Hippocampal formation (tissue), 2 donors: ENCODE measurements at regions not wholly inside any gene's neighbourhood (a gene's known extent, or its start where the extent isn't known, plus 50 kb on each side); places are given as distances from the start of the nearest gene placed in this dataset.
"Not testable (repeated sequence)": the region's sequence is repeated elsewhere in the genome, so short reads cannot be mapped to it uniquely, and the experiment has no call there.

Experiments
- DNase-seq, 2 donors: peaks; one replicate each; lab custom pipeline; 2025; lab: John Stamatoyannopoulos, UW

DNA sequence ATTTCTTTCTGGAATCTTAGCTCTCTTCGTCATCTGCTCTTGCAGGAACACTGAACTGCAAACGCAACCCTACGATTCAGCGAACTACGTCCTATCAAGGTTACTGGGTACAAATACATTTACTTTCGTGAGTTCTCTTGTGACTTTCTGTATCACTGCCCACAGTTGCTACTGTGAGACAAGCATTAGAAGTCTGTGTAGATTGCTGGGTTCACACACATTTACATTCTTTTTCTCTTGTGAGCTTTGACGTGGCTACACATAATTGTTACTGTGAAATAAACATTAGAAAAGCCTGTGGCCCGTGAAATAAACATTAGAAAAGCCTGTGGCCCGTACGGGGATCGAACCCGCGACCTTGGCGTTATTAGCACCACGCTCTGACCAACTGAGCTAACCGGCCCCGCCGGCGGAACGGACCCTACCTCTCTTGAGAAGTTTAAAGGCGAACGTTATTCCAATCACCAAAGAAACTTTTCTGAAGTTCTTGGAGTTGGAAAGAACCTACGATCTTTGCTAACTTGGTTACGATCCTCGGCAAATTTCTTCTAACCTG lies 61.2 kb upstream of the ZNF322 start:
- DNase-seq = not testable (repeated sequence)

- DNase-seq = not testable (repeated sequence)
Observed at GRCh38 chr6:26730019-26730766, 70.6 kb upstream of the ZNF322 start.

- not testable (repeated sequence) for DNase-seq
Observed at GRCh38 chr6:26734776-26735472, 75.4 kb upstream of the ZNF322 start.

DNA sequence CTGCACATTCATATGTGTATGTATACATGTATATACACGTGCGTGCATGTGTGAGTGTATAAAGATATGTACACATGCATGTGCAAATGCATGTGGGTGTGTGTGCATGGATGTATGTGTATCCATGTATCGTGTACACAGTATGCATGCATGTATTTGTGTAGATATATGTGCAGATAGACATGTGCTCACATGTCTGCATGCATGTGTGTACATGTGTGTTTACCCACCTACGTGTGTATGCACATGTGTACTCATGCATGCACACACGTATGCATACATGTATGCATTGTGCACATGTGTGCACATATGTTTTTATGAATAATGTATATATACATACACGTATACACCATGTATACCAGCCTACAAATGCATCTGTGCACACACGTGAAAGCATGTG lies 80.3 kb upstream of the ZNF322 start:
- no peak for DNase-seq

DNA sequence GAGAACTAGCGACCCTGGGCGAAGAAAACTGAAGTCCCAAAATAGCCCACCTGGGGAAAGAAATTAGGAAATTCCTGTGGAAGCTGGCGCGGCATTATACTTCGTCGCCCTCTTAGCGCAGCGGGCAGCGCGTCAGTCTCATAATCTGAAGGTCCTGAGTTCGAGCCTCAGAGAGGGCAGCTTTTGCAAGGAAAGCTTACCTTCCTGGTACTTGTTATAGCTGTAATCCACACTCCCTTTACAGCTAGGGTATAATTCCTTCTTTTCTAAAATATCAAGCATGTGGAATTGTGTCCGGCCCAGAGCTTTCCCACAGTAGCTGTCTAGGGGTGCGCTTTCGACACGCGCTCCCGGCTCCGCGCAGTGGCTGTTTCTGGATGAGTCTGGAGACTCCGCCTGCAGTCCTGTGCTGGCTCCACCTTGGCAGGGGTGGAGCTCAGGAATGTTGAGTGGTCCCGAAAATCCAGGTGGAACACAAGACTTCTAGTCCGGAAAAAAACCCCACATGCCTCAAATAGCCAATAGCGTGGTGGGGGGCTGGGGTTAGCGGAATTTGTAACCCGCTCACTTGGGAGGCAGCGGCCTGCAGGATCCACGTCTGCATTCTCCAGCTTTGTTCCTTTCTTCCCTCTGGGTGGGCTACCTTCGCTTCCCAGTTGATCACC lies 83.7 kb upstream of the ZNF322 start:
- DNase-seq = no peak

GRCh38 chr6:26743941-26744699 lies 84.6 kb upstream of the ZNF322 start:
- DNase-seq = no peak

DNA sequence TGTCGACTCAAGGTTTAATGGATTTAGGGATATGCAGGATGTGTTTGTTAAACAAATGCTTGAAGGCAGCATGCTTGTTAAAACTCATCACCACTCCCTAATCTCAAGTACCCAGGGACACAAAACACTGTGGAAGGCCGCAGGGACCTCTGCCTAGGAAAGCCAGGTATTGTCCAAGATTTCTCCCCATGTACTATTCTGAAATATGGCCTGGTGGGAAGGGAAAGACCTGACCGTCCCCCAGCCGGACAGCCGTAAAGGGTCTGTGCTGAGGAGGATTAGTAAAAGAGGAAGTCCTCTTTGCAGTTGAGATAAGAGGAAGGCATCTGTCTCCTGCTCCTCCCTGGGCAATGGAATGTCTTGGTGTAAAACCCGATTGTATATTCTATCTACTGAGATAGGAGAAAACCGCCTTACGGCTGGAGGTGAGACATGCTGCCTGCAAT lies 85.3 kb upstream of the ZNF322 start:
- DNase-seq = not testable (repeated sequence)

- DNase-seq = not testable (repeated sequence)
Observed at GRCh38 chr6:26745964-26746363, 86.4 kb upstream of the ZNF322 start.

DNA sequence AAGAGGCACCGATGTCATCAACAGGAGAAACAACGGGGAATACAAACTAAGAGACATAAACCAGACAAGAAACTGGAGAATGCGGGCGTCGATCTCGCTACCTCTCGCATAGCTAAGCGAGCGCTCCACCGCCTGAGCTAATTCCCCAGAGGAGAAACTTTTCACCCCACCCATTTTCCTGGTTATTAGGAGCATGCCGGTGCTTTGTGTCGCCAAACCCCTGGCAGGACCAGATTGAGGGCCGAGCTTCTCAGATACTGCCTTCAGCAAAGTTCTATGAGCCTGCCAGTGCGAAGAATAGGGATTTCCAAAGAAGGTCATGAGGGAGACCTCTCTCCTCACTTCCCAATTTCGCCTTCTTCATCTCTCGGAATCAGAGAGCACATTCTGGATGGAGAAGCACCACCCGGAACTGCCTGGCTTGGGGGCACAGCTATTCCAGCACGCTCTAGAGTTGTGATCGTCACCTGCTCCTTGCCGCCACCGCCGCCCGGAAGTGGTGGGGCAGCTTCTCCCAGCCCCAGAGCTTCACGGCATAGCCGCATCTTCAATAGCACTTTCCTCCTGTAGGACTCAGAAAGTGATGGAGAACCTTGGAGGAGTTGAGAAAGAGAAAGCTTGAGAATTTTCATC lies 89.7 kb upstream of the ZNF322 start:
- DNase-seq = not testable (repeated sequence)

GRCh38 chr6:26749759-26750126 lies 90.2 kb upstream of the ZNF322 start:
- DNase-seq = not testable (repeated sequence)

DNA sequence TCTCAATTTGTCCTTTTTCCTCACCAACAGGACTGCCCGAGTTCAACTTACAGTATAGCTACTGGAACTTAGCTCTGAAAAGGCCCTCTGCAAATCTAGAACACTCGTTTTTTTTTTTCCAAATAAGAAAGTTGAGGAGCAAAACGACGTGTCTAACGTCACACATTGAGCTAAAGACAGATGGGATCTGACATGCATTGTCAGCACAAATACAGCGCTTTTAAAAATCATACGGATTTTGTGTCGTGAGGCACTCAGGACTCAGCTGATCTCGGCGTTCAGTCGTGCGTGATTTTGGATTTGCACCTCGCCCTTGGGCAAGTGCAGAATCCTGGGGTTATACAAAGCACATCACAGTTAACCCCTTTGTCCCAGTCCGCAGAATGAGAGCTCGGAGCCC lies 94.7 kb upstream of the ZNF322 start:
- no peak for DNase-seq

GRCh38 chr6:26754801-26755200 lies 95.3 kb upstream of the ZNF322 start:
- DNase-seq = not testable (repeated sequence)

- DNase-seq = not testable (repeated sequence)
Observed at GRCh38 chr6:26756067-26756805, 96.7 kb upstream of the ZNF322 start.

DNA sequence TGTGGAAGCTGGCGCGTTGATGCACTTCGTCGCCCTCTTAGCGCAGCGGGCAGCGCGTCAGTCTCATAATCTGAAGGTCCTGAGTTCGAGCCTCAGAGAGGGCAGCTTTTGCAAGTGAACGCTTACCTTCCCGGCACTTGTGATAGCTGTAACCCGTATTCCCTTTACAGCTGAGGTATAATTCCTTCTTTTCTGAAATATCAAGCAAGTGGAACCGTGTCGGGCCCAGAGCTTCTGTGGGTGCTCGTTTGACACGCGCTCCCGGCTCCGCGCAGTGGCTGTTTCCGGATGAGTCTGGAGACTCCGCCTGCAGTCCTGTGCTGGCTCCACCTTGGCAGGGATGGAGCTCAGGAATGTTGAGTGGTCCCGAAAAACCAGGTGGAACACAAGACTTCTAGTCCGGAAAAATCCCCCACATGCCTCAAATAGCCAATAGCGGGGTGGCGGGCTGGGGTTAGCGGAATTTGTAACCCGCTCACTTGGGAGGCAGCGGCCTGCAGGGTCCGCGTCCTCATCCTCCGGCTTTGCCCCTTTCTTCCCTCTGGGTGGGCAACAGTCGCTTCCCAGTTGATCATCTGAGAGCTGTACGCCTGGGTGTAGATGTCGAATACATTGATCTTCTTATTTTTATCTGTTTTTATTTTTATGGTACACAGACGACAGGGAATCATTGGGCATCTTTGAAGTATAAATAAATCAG lies 106.8 kb upstream of the ZNF322 start:
- DNase-seq = not testable (repeated sequence)

DNA sequence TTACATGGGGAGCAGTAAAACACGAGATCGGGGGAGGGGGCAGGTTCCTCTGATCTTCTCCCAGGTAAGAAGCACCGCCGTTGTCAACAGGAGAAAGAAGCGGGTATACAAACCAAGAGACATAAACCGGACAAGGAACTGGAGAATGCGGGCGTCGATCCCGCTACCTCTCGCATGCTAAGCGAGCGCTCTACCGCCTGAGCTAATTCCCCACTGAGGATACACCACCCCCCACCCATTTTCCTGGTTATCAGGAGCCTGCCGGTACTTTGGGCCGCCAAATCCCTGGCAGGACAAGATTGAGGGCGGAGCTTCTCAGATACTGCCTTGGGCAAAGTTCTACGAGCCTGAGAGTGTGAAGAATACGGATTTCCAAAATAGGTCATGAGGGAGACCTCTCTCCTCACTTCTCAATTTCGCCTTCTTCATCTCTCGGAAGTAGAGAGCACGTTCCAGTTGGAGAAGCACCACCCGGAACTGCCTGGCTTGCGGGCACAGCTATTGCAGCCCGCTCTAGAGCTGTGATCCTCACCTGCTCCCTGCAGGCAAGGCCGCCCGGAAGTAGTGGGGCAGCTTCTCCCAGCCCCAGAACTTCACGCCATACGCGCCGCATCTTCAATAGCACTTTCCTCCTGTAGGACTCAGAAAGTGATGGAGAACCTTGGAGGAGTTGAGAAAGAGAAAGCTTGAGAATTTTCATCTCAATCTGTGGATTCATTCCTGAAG lies 111.6 kb upstream of the ZNF322 start:
- not testable (repeated sequence) for DNase-seq

- DNase-seq = not testable (repeated sequence)
Observed at GRCh38 chr6:26773414-26773813, 113.9 kb upstream of the ZNF322 start.

GRCh38 chr6:26780563-26780962 lies 121.0 kb upstream of the ZNF322 start:
- not testable (repeated sequence) for DNase-seq

- not testable (repeated sequence) for DNase-seq
Observed at GRCh38 chr6:26795474-26796307, 136.1 kb upstream of the ZNF322 start.
